HepG2 (cell line): ENCODE measurements at regions not wholly inside any gene's neighbourhood (a gene's known extent, or its start where the extent isn't known, plus 50 kb on each side); places are given as distances from the start of the nearest gene placed in this dataset.

ENCODE experiments used
- ATAC-seq: fragments of 200-7000 bp; cut with Tn5 transposase; 3 replicates; pipeline ENCODE4 v1.9.1; 2020; ENCODE audit warnings: mild to moderate bottlenecking, moderate library complexity
- BruUV-seq: library from RNA; stranded (reverse); fragments of 400-500 nt; replicated peaks from 2 replicates; lab custom pipeline; 2021; lab: Mats Ljungman, UMichigan
- CTCF ChIA-PET: fragments of 300-600 bp; formaldehyde crosslinking; extraction: SDS; loops from one replicate; lab custom pipeline; 2021; ENCODE audit warnings: low total read pairs, inconsistent platforms, low intra/inter-chr PET ratio; lab: Yijun Ruan, JAX
- POLR2A ChIA-PET: fragments of 350-600 bp; sonication (Branson Sonifier 250); formaldehyde crosslinking; loops from one replicate; lab custom pipeline; 2020; ENCODE audit warnings: antibody characterized with exemption, inconsistent platforms; lab: Yijun Ruan, JAX
- DNase-seq: peaks from one replicate; pipeline ENCODE4 v3.0.0-alpha.2; 2015; ENCODE audit warnings: low spot score
- FAIRE-seq: peaks from 3 replicates; lab custom pipeline; 2011; peaks lifted over from hg19 to GRCh38; lab: Jason Lieb, UNC
- H2AFZ ChIP-seq: one replicate; pipeline ENCODE4 v1.6.1; 2011; ENCODE audit warnings: low read length, inconsistent platforms
- H3K27ac ChIP-seq: fragments of 300-600 bp; 3 replicates; pipeline ENCODE4 v1.8.0; 2011; ENCODE audit warnings: mixed run types, mild to moderate bottlenecking, mixed read lengths, low read length, inconsistent platforms; ENCODE audit not compliant: insufficient read depth; ENCODE audit errors: extremely low read length
- H3K27me3 ChIP-seq, 2 experiments: fragments of 200-600 bp in 1 of 2; 2 replicates in 1 of 2; 3 replicates in 1 of 2; pipeline versions ENCODE4 v1.6.0 to v1.8.0; 2011; ENCODE audit warnings: low read length in 2 of 2, mild to moderate bottlenecking in 2 of 2, moderate library complexity in 2 of 2, inconsistent platforms in 1 of 2; ENCODE audit not compliant: insufficient read depth in 2 of 2, control insufficient read depth in 1 of 2
- H3K36me3 ChIP-seq, 2 experiments: fragments of 200-600 bp in 1 of 2; replicated peaks in 1 of 2; 2 replicates in 1 of 2; 3 replicates in 1 of 2; pipeline versions ENCODE4 v1.5.1 to v1.8.0; 2011; ENCODE audit warnings: low read length in 2 of 2, inconsistent platforms in 1 of 2; ENCODE audit not compliant: insufficient read depth in 2 of 2, control insufficient read depth in 1 of 2
- H3K4me1 ChIP-seq: 2 replicates; pipeline ENCODE4 v1.5.1; 2012; ENCODE audit warnings: low read length, inconsistent platforms; ENCODE audit not compliant: insufficient read depth
- H3K4me2 ChIP-seq: 2 replicates; pipeline ENCODE4 v1.6.0; 2011; ENCODE audit warnings: low read depth, low read length, inconsistent platforms
- H3K4me3 ChIP-seq, 3 experiments: fragments of 200-600 bp in 1 of 3; sonication (generic), shearing (Covaris generic) in 1 of 3; replicated peaks in 1 of 3; 2 replicates each; pipeline ENCODE4 v1.5.1; 2011 to 2016; ENCODE audit warnings: low read length in 3 of 3, inconsistent platforms in 2 of 3, low read depth in 2 of 3, mild to moderate bottlenecking in 2 of 3, control low read depth in 1 of 3, mixed read lengths in 1 of 3; ENCODE audit not compliant: insufficient read depth in 1 of 3
- H3K79me2 ChIP-seq: one replicate; pipeline ENCODE4 v1.6.1; 2011; ENCODE audit warnings: low read length, inconsistent platforms; ENCODE audit not compliant: insufficient read depth
- H3K9ac ChIP-seq: 2 replicates; pipeline ENCODE4 v1.6.0; 2011; ENCODE audit warnings: mild to moderate bottlenecking, low read depth, low read length, inconsistent platforms; ENCODE audit not compliant: insufficient read depth
- H3K9me3 ChIP-seq: 2 replicates; pipeline ENCODE4 v1.5.1; 2012; ENCODE audit warnings: mild to moderate bottlenecking, low read length
- H4K20me1 ChIP-seq: 2 replicates; pipeline ENCODE4 v1.6.0; 2011; ENCODE audit warnings: inconsistent platforms, mild to moderate bottlenecking, low read length, moderate library complexity; ENCODE audit not compliant: insufficient read depth
- NFKB2 ChIP-seq: sonication (generic); formaldehyde crosslinking; IDR thresholded peaks from 2 replicates; pipeline ENCODE4 v1.4.0; 2020; ENCODE audit warnings: missing genetic modification reagents, borderline replicate concordance
- SP1 ChIP-seq, 2 experiments: fragments of 450-650 bp in 1 of 2; sonication (generic) in 1 of 2; formaldehyde crosslinking in 1 of 2; IDR thresholded peaks; 2 replicates each; pipeline versions ENCODE4 v1.4.0 to v1.6.1; 2016 to 2020; ENCODE audit warnings: missing genetic modification reagents in 1 of 2
- STAT5B ChIP-seq: sonication (generic); formaldehyde crosslinking; IDR thresholded peaks from 2 replicates; pipeline ENCODE4 v1.4.0; 2020; ENCODE audit warnings: missing genetic modification reagents
- ZFP36L2 ChIP-seq: sonication (generic); formaldehyde crosslinking; IDR thresholded peaks from 2 replicates; pipeline ENCODE4 v1.4.0; 2020; ENCODE audit warnings: missing genetic modification reagents
- ZNF30 ChIP-seq: sonication (generic); formaldehyde crosslinking; IDR thresholded peaks from 2 replicates; pipeline ENCODE4 v1.5.0; 2020; ENCODE audit warnings: mild to moderate bottlenecking, missing genetic modification reagents
- ZNF546 ChIP-seq: sonication (generic); formaldehyde crosslinking; conservative IDR thresholded peaks from 2 replicates; pipeline ENCODE4 v1.8.1; 2023; ENCODE audit warnings: mild to moderate bottlenecking, missing genetic modification reagents
- WGBS: methylation state at CpG from one replicate; pipeline ENCODE4 v1.1.6; 2017; ENCODE audit warnings: low lambda C conversion rate; 5-methylcytosine and 5-hydroxymethylcytosine counted together
- in situ Hi-C: cut with HindIII; loops from 2 replicates; pipeline ENCODE4 v1.10.0; 2017; ENCODE audit warnings: low pct_unique_long_range_greater_than_20kb; ENCODE audit not compliant: extremely low pct_ligation_motif_present
- intact Hi-C: fragments of 100-400 bp; cut with micrococcal nuclease; formaldehyde crosslinking; loops from one replicate; pipeline ENCODE4 v1.10.0; 2022; ENCODE audit not compliant: unreplicated experiment
- TF ChIP-seq, protein P1 (sequence below): sonication (generic); formaldehyde crosslinking; conservative IDR thresholded peaks from 2 replicates; pipeline ENCODE4 v1.4.0; 2020; ENCODE audit warnings: missing genetic modification reagents
- TF ChIP-seq, protein P2 (sequence below): sonication (generic); formaldehyde crosslinking; IDR thresholded peaks from 2 replicates; pipeline ENCODE4 v1.9.0; 2021; ENCODE audit warnings: missing genetic modification reagents, borderline replicate concordance
- TF ChIP-seq, protein P3 (sequence below): sonication (generic); formaldehyde crosslinking; IDR thresholded peaks from 2 replicates; pipeline ENCODE4 v1.8.0; 2022; ENCODE audit warnings: missing genetic modification reagents, mild to moderate bottlenecking, inconsistent platforms, borderline replicate concordance
- TF ChIP-seq, protein P4 (sequence below): sonication (generic); formaldehyde crosslinking; IDR thresholded peaks from 2 replicates; pipeline ENCODE4 v1.4.0; 2020; ENCODE audit warnings: missing genetic modification reagents
- TF ChIP-seq, protein P5 (sequence below): sonication (generic); formaldehyde crosslinking; IDR thresholded peaks from 2 replicates; pipeline ENCODE4 v1.5.0; 2020; ENCODE audit warnings: mild to moderate bottlenecking, missing genetic modification reagents, moderate library complexity

DNA sequence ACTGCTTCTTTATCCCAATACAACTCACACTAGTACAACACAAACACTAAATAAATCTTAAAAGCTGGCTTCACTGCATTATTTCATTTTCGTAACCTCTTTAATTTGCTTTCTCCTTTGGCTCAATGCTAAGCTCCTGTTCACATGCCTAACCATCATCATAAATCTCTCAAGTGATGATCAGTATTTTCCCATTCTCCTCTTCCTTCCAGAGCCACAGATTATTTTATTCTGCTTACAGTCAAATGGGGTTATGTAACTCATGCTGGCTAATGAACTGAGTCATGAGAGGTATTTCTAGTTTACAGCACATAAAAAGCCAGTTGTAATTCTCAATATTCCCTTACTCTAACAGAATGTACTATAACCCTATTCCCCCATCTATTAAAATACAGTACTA is 350.4 kb upstream of the ZC3H15 start:
- BruUV-seq = no TSS peak
- Histone ChIP-seq H3K9me3 (no peaks in the 10 kb centered on the region), H3K36me3 (no peaks in the 10 kb centered on the region), H3K4me3 (no peak overlapping the region), H3K79me2 (no peaks in the 10 kb centered on the region), H3K4me2 (no peak overlapping the region), H3K4me1 (peaks cover 23% of the 10 kb centered on the region), H3K9ac (no peak overlapping the region), H3K27ac (no peak overlapping the region), H4K20me1 (no peaks in the 10 kb centered on the region), H2AFZ (no peak overlapping the region), H3K27me3 (no peaks in the 10 kb centered on the region)
- in situ Hi-C loops = no loop called here
- CTCF ChIA-PET = no interaction called here
- POLR2A ChIA-PET = no interaction called here
- 92% methylated on average over 1 of the region's 1 CpG for WGBS
- no peak for FAIRE-seq
- no peak for ATAC-seq
- DNase-seq = no peak
- intact Hi-C loops = no loop called here
- TF ChIP-seq, protein P1, sequence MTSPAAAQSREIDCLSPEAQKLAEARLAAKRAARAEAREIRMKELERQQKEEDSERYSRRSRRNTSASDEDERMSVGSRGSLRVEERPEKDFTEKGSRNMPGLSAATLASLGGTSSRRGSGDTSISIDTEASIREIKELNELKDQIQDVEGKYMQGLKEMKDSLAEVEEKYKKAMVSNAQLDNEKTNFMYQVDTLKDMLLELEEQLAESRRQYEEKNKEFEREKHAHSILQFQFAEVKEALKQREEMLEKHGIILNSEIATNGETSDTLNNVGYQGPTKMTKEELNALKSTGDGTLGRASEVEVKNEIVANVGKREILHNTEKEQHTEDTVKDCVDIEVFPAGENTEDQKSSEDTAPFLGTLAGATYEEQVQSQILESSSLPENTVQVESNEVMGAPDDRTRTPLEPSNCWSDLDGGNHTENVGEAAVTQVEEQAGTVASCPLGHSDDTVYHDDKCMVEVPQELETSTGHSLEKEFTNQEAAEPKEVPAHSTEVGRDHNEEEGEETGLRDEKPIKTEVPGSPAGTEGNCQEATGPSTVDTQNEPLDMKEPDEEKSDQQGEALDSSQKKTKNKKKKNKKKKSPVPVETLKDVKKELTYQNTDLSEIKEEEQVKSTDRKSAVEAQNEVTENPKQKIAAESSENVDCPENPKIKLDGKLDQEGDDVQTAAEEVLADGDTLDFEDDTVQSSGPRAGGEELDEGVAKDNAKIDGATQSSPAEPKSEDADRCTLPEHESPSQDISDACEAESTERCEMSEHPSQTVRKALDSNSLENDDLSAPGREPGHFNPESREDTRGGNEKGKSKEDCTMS (CRISPR knock-in tag) = no peak
- TF ChIP-seq ZFP36L2 (CRISPR knock-in tag) (no peak), ZNF546 (CRISPR knock-in tag) (no peak), NFKB2 (CRISPR knock-in tag) (no peak), SP1 (IDR thresholded peaks at IDR 0.05) (no peak), SP1 (CRISPR knock-in tag; IDR thresholded peaks at IDR 0.05) (no peak), STAT5B (CRISPR knock-in tag) (no peak), ZNF30 (no peak)
- TF ChIP-seq, protein P2, sequence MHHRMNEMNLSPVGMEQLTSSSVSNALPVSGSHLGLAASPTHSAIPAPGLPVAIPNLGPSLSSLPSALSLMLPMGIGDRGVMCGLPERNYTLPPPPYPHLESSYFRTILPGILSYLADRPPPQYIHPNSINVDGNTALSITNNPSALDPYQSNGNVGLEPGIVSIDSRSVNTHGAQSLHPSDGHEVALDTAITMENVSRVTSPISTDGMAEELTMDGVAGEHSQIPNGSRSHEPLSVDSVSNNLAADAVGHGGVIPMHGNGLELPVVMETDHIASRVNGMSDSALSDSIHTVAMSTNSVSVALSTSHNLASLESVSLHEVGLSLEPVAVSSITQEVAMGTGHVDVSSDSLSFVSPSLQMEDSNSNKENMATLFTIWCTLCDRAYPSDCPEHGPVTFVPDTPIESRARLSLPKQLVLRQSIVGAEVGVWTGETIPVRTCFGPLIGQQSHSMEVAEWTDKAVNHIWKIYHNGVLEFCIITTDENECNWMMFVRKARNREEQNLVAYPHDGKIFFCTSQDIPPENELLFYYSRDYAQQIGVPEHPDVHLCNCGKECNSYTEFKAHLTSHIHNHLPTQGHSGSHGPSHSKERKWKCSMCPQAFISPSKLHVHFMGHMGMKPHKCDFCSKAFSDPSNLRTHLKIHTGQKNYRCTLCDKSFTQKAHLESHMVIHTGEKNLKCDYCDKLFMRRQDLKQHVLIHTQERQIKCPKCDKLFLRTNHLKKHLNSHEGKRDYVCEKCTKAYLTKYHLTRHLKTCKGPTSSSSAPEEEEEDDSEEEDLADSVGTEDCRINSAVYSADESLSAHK = no peak
- TF ChIP-seq, protein P3, sequence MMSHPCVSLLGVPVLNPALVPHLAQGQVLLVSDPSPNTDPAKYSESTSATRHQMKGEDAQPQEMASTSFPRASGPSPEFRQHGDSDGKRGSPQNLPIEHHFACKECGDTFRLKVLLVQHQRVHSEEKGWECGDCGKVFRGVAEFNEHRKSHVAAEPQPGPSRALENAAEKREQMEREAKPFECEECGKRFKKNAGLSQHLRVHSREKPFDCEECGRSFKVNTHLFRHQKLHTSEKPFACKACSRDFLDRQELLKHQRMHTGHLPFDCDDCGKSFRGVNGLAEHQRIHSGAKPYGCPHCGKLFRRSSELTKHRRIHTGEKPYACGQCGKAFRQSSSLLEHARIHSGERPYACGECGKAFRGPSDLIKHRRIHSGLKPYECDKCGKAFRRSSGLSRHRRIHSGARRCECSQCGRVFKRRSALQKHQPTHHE = no peak
- TF ChIP-seq, protein P4, sequence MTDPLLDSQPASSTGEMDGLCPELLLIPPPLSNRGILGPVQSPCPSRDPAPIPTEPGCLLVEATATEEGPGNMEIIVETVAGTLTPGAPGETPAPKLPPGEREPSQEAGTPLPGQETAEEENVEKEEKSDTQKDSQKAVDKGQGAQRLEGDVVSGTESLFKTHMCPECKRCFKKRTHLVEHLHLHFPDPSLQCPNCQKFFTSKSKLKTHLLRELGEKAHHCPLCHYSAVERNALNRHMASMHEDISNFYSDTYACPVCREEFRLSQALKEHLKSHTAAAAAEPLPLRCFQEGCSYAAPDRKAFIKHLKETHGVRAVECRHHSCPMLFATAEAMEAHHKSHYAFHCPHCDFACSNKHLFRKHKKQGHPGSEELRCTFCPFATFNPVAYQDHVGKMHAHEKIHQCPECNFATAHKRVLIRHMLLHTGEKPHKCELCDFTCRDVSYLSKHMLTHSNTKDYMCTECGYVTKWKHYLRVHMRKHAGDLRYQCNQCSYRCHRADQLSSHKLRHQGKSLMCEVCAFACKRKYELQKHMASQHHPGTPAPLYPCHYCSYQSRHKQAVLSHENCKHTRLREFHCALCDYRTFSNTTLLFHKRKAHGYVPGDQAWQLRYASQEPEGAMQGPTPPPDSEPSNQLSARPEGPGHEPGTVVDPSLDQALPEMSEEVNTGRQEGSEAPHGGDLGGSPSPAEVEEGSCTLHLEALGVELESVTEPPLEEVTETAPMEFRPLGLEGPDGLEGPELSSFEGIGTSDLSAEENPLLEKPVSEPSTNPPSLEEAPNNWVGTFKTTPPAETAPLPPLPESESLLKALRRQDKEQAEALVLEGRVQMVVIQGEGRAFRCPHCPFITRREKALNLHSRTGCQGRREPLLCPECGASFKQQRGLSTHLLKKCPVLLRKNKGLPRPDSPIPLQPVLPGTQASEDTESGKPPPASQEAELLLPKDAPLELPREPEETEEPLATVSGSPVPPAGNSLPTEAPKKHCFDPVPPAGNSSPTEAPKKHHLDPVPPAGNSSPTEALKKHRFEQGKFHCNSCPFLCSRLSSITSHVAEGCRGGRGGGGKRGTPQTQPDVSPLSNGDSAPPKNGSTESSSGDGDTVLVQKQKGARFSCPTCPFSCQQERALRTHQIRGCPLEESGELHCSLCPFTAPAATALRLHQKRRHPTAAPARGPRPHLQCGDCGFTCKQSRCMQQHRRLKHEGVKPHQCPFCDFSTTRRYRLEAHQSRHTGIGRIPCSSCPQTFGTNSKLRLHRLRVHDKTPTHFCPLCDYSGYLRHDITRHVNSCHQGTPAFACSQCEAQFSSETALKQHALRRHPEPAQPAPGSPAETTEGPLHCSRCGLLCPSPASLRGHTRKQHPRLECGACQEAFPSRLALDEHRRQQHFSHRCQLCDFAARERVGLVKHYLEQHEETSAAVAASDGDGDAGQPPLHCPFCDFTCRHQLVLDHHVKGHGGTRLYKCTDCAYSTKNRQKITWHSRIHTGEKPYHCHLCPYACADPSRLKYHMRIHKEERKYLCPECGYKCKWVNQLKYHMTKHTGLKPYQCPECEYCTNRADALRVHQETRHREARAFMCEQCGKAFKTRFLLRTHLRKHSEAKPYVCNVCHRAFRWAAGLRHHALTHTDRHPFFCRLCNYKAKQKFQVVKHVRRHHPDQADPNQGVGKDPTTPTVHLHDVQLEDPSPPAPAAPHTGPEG = no peak
- TF ChIP-seq, protein P5, sequence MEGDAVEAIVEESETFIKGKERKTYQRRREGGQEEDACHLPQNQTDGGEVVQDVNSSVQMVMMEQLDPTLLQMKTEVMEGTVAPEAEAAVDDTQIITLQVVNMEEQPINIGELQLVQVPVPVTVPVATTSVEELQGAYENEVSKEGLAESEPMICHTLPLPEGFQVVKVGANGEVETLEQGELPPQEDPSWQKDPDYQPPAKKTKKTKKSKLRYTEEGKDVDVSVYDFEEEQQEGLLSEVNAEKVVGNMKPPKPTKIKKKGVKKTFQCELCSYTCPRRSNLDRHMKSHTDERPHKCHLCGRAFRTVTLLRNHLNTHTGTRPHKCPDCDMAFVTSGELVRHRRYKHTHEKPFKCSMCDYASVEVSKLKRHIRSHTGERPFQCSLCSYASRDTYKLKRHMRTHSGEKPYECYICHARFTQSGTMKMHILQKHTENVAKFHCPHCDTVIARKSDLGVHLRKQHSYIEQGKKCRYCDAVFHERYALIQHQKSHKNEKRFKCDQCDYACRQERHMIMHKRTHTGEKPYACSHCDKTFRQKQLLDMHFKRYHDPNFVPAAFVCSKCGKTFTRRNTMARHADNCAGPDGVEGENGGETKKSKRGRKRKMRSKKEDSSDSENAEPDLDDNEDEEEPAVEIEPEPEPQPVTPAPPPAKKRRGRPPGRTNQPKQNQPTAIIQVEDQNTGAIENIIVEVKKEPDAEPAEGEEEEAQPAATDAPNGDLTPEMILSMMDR (CRISPR knock-in tag) = no peak
